HG03039 (cell line): ENCODE measurements at regions not wholly inside any gene's neighbourhood (a gene's known extent, or its start where the extent isn't known, plus 50 kb on each side); places are given as distances from the start of the nearest gene placed in this dataset.

Experiments used
- ATAC-seq: cut with Tn5 transposase; IDR thresholded peaks from one replicate; pipeline ENCODE4 v1.9.1; 2021; ENCODE audit warnings: mild to moderate bottlenecking, moderate library complexity; ENCODE audit not compliant: unreplicated experiment

- no peak for ATAC-seq
These were observed 173.8 kb upstream of the PITX1 start for GRCh38 chr5:135207866-135208265.

- no peak for ATAC-seq
These were observed 172.8 kb upstream of the PITX1 start for GRCh38 chr5:135206862-135207261.

- ATAC-seq: no peak
These were observed 171.8 kb upstream of the PITX1 start for GRCh38 chr5:135205632-135206349.

GRCh38 chr5:135204151-135204600 is 170.1 kb upstream of the PITX1 start:
- ATAC-seq: no peak

GRCh38 chr5:135203593-135204036 is 169.6 kb upstream of the PITX1 start:
- ATAC-seq: no peak

GRCh38 chr5:135203019-135203418 is 169.0 kb upstream of the PITX1 start:
- ATAC-seq: no peak

- no peak for ATAC-seq
These were observed 165.9 kb upstream of the PITX1 start for GRCh38 chr5:135199919-135200318.

GRCh38 chr5:135196483-135196882 is 162.5 kb upstream of the PITX1 start:
- no peak for ATAC-seq

- no peak for ATAC-seq
These were observed 161.2 kb upstream of the PITX1 start for GRCh38 chr5:135195270-135195608.

GRCh38 chr5:135194573-135195269 is 160.7 kb upstream of the PITX1 start:
- ATAC-seq: no peak

- ATAC-seq: no peak
These were observed 160.1 kb upstream of the PITX1 start for GRCh38 chr5:135194126-135194488.

GRCh38 chr5:135193213-135194125 is 159.4 kb upstream of the PITX1 start:
- no peak for ATAC-seq

- no peak for ATAC-seq
These were observed 158.3 kb upstream of the PITX1 start for GRCh38 chr5:135192351-135192750.

GRCh38 chr5:135191084-135191826 is 157.2 kb upstream of the PITX1 start:
- ATAC-seq: peak; percentile 58

- no peak for ATAC-seq
These were observed 156.5 kb upstream of the PITX1 start for GRCh38 chr5:135190416-135191083.

GRCh38 chr5:135189024-135189423 is 155.0 kb upstream of the PITX1 start:
- no peak for ATAC-seq

GRCh38 chr5:135188233-135188914 is 154.3 kb upstream of the PITX1 start:
- ATAC-seq: no peak

GRCh38 chr5:135186662-135187522 is 152.9 kb upstream of the PITX1 start:
- no peak for ATAC-seq
